IMR-90 (cell line): ENCODE measurements at regions not wholly inside any gene's neighbourhood (a gene's known extent, or its start where the extent isn't known, plus 50 kb on each side); places are given as distances from the start of the nearest gene placed in this dataset.

Experiments
- ATAC-seq: fragments of 200-7000 bp; cut with Tn5 transposase; 2 replicates; pipeline ENCODE4 v1.9.1; 2020; ENCODE audit warnings: low read depth, mild to moderate bottlenecking, moderate library complexity
- BruUV-seq: library from RNA; stranded (reverse); fragments of 400-500 nt; replicated peaks from 2 replicates; lab custom pipeline; 2021; lab: Mats Ljungman, UMichigan
- CTCF ChIA-PET: fragments of 300-600 bp; formaldehyde crosslinking; extraction: SDS; loops from one replicate; lab custom pipeline; 2021; ENCODE audit warnings: antibody characterized with exemption; lab: Yijun Ruan, JAX
- POLR2A ChIA-PET: fragments of 300-600 bp; sonication (Branson Sonifier 250); formaldehyde crosslinking; loops from one replicate; lab custom pipeline; 2022; ENCODE audit warnings: antibody characterized with exemption; ENCODE audit not compliant: unreplicated experiment; lab: Charles Lee
- DNase-seq: peaks from one replicate; pipeline ENCODE4 v3.0.0; 2013
- H2AFZ ChIP-seq: replicated peaks from 2 replicates; pipeline ENCODE3; 2013; ENCODE audit warnings: low read length, mild to moderate bottlenecking; ENCODE audit not compliant: poor library complexity
- H2AK5ac ChIP-seq: 2 replicates; pipeline ENCODE4 v1.6.1; 2013; ENCODE audit warnings: low read depth, low read length, inconsistent platforms
- H2AK9ac ChIP-seq: replicated peaks from 2 replicates; pipeline ENCODE3; 2013; ENCODE audit warnings: mild to moderate bottlenecking, low read depth, low read length, moderate library complexity; ENCODE audit not compliant: poor library complexity
- H2BK120ac ChIP-seq: 2 replicates; pipeline ENCODE4 v1.6.1; 2013; ENCODE audit warnings: low read depth, low read length, inconsistent platforms
- H2BK15ac ChIP-seq: 3 replicates; pipeline ENCODE4 v1.6.1; 2013; ENCODE audit warnings: low read depth, low read length, inconsistent platforms
- H2BK20ac ChIP-seq: 2 replicates; pipeline ENCODE4 v1.6.1; 2013; ENCODE audit warnings: low read depth, mild to moderate bottlenecking, inconsistent platforms, low read length, moderate library complexity
- H2BK5ac ChIP-seq: 2 replicates; pipeline ENCODE4 v1.6.1; 2013; ENCODE audit warnings: mild to moderate bottlenecking, low read depth, low read length, inconsistent platforms; ENCODE audit not compliant: poor library complexity, severe bottlenecking
- H3K14ac ChIP-seq: replicated peaks from 2 replicates; pipeline ENCODE4 v1.6.1; 2013; ENCODE audit warnings: low read depth, low read length, inconsistent platforms
- H3K18ac ChIP-seq: 2 replicates; pipeline ENCODE4 v1.6.1; 2013; ENCODE audit warnings: low read depth, low read length, control low read depth
- H3K23ac ChIP-seq: 2 replicates; pipeline ENCODE4 v1.6.1; 2013; ENCODE audit warnings: low read depth, low read length, inconsistent platforms
- H3K27ac ChIP-seq: 2 replicates; pipeline ENCODE4 v1.5.1; 2013; ENCODE audit warnings: mild to moderate bottlenecking, control low read depth, low read length; ENCODE audit not compliant: insufficient read depth
- H3K27me3 ChIP-seq: 2 replicates; pipeline ENCODE4 v1.6.1; 2013; ENCODE audit warnings: low read length; ENCODE audit not compliant: control insufficient read depth, insufficient read depth
- H3K36me3 ChIP-seq: 2 replicates; pipeline ENCODE4 v1.6.1; 2013; ENCODE audit warnings: low read length, mixed read lengths; ENCODE audit not compliant: control insufficient read depth, insufficient read depth
- H3K4ac ChIP-seq: 2 replicates; pipeline ENCODE4 v1.6.1; 2013; ENCODE audit warnings: low read depth, low read length, inconsistent platforms
- H3K4me1 ChIP-seq: 2 replicates; pipeline ENCODE4 v1.6.1; 2013; ENCODE audit warnings: low read length, mixed read lengths; ENCODE audit not compliant: control insufficient read depth, insufficient read depth
- H3K4me2 ChIP-seq: 2 replicates; pipeline ENCODE4 v1.6.1; 2013; ENCODE audit warnings: low read depth, mild to moderate bottlenecking, control low read depth, low read length, moderate library complexity
- H3K4me3 ChIP-seq: 2 replicates; pipeline ENCODE4 v1.5.1; 2013; ENCODE audit warnings: low read depth, mild to moderate bottlenecking, control low read depth, low read length, moderate library complexity; ENCODE audit not compliant: insufficient read depth
- H3K56ac ChIP-seq: 2 replicates; pipeline ENCODE4 v1.6.1; 2013; ENCODE audit warnings: low read length, inconsistent platforms; ENCODE audit not compliant: insufficient read depth; ENCODE audit errors: extremely low read depth
- H3K79me1 ChIP-seq, 2 experiments: 2 replicates each; pipeline ENCODE4 v1.6.1; 2013; ENCODE audit warnings: low read length in 2 of 2, inconsistent platforms in 1 of 2, low read depth in 1 of 2
- H3K9ac ChIP-seq: 2 replicates; pipeline ENCODE4 v1.6.1; 2013; ENCODE audit warnings: low read depth, low read length, control low read depth
- H3K9me1 ChIP-seq: 2 replicates; pipeline ENCODE4 v1.6.1; 2013; ENCODE audit warnings: low read length, inconsistent platforms; ENCODE audit not compliant: insufficient read depth
- H3K9me3 ChIP-seq: 2 replicates; pipeline ENCODE4 v1.6.1; 2013; ENCODE audit warnings: low read length; ENCODE audit not compliant: control insufficient read depth, insufficient read depth
- H4K20me1 ChIP-seq: 2 replicates; pipeline ENCODE4 v1.6.1; 2013; ENCODE audit warnings: low read length, inconsistent platforms; ENCODE audit not compliant: insufficient read depth
- H4K5ac ChIP-seq: 2 replicates; pipeline ENCODE4 v1.6.1; 2013; ENCODE audit warnings: mild to moderate bottlenecking, low read depth, low read length, control low read depth
- H4K8ac ChIP-seq, 2 experiments: 2 replicates each; pipeline ENCODE4 v1.6.1; 2013; ENCODE audit warnings: low read depth in 2 of 2, low read length in 2 of 2, control low read depth in 1 of 2, inconsistent platforms in 1 of 2
- H4K91ac ChIP-seq: 2 replicates; pipeline ENCODE4 v1.6.1; 2013; ENCODE audit warnings: low read depth, low read length, inconsistent platforms; ENCODE audit not compliant: insufficient read depth
- BHLHE40 ChIP-seq: fragments of 150-350 bp; IDR thresholded peaks from 2 replicates; pipeline ENCODE4 v1.6.1; 2016; ENCODE audit warnings: mild to moderate bottlenecking, low read depth, low read length
- CEBPB ChIP-seq: IDR thresholded peaks from 2 replicates; pipeline ENCODE4 v1.6.1; 2012; ENCODE audit warnings: low read depth, low read length, improper control_type of control experiment
- ELK1 ChIP-seq: fragments of 150-350 bp; IDR thresholded peaks from 2 replicates; pipeline ENCODE4 v1.6.1; 2016; ENCODE audit warnings: low read depth, mild to moderate bottlenecking, low read length, moderate library complexity, borderline replicate concordance
- MAFK ChIP-seq: IDR thresholded peaks from 2 replicates; pipeline ENCODE4 v1.6.1; 2012; ENCODE audit warnings: low read depth, low read length, improper control_type of control experiment
- MAZ ChIP-seq: IDR thresholded peaks from 2 replicates; pipeline ENCODE4 v1.6.1; 2012; ENCODE audit warnings: low read depth, mild to moderate bottlenecking, low read length, improper control_type of control experiment, moderate library complexity, borderline replicate concordance
- MXI1 ChIP-seq: IDR thresholded peaks from 2 replicates; pipeline ENCODE4 v1.6.1; 2012; ENCODE audit warnings: low read depth, mild to moderate bottlenecking, low read length, moderate library complexity, borderline replicate concordance
- NFE2L2 ChIP-seq: fragments of 150-350 bp; IDR thresholded peaks from 2 replicates; pipeline ENCODE4 v1.6.1; 2016; ENCODE audit warnings: low read depth, mild to moderate bottlenecking, low read length
- RAD21 ChIP-seq: IDR thresholded peaks from 2 replicates; pipeline ENCODE4 v1.6.1; 2012; ENCODE audit warnings: low read length, improper control_type of control experiment
- RCOR1 ChIP-seq: IDR thresholded peaks from 2 replicates; pipeline ENCODE4 v1.6.1; 2012; ENCODE audit warnings: mild to moderate bottlenecking, low read length, improper control_type of control experiment; ENCODE audit not compliant: insufficient replicate concordance
- SMC3 ChIP-seq: fragments of 150-350 bp; IDR thresholded peaks from 2 replicates; pipeline ENCODE4 v1.6.1; 2016; ENCODE audit warnings: low read depth, mild to moderate bottlenecking, antibody characterized with exemption, low read length, moderate library complexity
- USF2 ChIP-seq: fragments of 150-350 bp; IDR thresholded peaks from 2 replicates; pipeline ENCODE4 v1.6.1; 2017; ENCODE audit warnings: mild to moderate bottlenecking, antibody characterized with exemption, low read length, low read depth
- WGBS, 2 experiments: methylation state at CpG; one replicate each; pipeline versions ENCODE4 v1.1.5 to v1.1.7; 2013; ENCODE audit warnings: missing lambda C conversion rate in 2 of 2; ENCODE audit not compliant: insufficient read length in 1 of 2; ENCODE audit errors: extremely low coverage in 2 of 2; 5-methylcytosine and 5-hydroxymethylcytosine counted together
- dilution Hi-C: fragments of 300-500 bp; cut with HindIII; formaldehyde crosslinking; loops from one replicate; pipeline ENCODE4 v1.14.3; 2018; ENCODE audit warnings: low sequenced_read_pairs; ENCODE audit not compliant: unreplicated experiment
- in situ Hi-C: fragments of 300-500 bp; cut with MboI; formaldehyde crosslinking; loops from 3 replicates; pipeline ENCODE4 v1.14.3; 2019; ENCODE audit warnings: low sequenced_read_pairs, inconsistent platforms, mixed read lengths
- intact Hi-C: fragments of 100-400 bp; cut with micrococcal nuclease; formaldehyde crosslinking; loops from 2 replicates; pipeline ENCODE4 v1.10.0; 2022
- TF ChIP-seq, protein P1 (sequence below): conservative IDR thresholded peaks from 2 replicates; pipeline ENCODE4 v1.5.1; 2012; ENCODE audit warnings: mild to moderate bottlenecking, low read depth, low read length, improper control_type of control experiment

DNA sequence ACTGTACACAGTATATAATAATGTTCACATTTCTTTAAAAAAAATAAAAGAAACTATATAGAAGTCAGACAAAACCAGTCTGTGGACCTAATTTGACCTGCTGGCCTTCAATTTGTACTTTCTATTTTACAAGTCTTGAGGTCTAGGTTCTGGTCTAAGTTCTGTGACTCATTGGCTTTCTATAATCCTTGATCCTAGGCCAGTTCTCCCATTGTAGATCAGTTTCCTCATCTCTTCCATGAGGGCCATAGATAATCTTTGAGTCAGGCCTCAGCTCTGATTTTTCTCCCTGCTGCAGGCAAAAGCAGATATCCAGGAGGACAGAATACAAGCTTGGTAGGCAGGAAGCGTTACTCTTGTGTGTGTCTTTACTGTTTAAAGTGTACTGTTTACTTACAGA is 603.7 kb upstream of the CAMK1G start:
- Histone ChIP-seq H3K56ac (no peak overlapping the region), H3K79me1 (no peaks in the 10 kb centered on the region), H3K9ac (no peak overlapping the region), H3K4ac (no peak overlapping the region), H2BK15ac (no peak overlapping the region), H2AFZ (no peak overlapping the region), H2AK5ac (no peak overlapping the region), H3K4me2 (no peak overlapping the region), H3K23ac (no peak overlapping the region), H2BK20ac (no peak overlapping the region), H3K9me3 (no peaks in the 10 kb centered on the region; the same call in none of the 2 replicates), H3K4me3 (no peak overlapping the region), H4K20me1 (no peaks in the 10 kb centered on the region), H3K14ac (no peak overlapping the region), H3K36me3 (no peaks in the 10 kb centered on the region), H3K9me1 (no peaks in the 10 kb centered on the region), H3K27me3 (no peaks in the 10 kb centered on the region), H3K27ac (no peak overlapping the region), H3K18ac (no peak overlapping the region), H2BK5ac (no peak overlapping the region), H4K91ac (no peak overlapping the region), H4K8ac (no peak overlapping the region), H2AK9ac (no peak overlapping the region), H4K5ac (no peak overlapping the region), H2BK120ac (no peak overlapping the region), H3K4me1 (no peaks in the 10 kb centered on the region)
- DNase-seq (no peak), ATAC-seq (no peak)
- ChIA-PET CTCF (no interaction called here), POLR2A (no interaction called here)
- no CpG with 5 or more reads among the region's 1 CpG for WGBS, 2 experiments
- dilution Hi-C loops (no loop called here), intact Hi-C loops (no loop called here), in situ Hi-C loops (no loop called here)
- TF ChIP-seq USF2 (no peak), MXI1 (no peak), RCOR1 (no peak), MAFK (no peak), RAD21 (no peak), NFE2L2 (no peak), BHLHE40 (no peak), MAZ (no peak), SMC3 (no peak), CEBPB (no peak), ELK1 (no peak)
- TF ChIP-seq, protein P1, sequence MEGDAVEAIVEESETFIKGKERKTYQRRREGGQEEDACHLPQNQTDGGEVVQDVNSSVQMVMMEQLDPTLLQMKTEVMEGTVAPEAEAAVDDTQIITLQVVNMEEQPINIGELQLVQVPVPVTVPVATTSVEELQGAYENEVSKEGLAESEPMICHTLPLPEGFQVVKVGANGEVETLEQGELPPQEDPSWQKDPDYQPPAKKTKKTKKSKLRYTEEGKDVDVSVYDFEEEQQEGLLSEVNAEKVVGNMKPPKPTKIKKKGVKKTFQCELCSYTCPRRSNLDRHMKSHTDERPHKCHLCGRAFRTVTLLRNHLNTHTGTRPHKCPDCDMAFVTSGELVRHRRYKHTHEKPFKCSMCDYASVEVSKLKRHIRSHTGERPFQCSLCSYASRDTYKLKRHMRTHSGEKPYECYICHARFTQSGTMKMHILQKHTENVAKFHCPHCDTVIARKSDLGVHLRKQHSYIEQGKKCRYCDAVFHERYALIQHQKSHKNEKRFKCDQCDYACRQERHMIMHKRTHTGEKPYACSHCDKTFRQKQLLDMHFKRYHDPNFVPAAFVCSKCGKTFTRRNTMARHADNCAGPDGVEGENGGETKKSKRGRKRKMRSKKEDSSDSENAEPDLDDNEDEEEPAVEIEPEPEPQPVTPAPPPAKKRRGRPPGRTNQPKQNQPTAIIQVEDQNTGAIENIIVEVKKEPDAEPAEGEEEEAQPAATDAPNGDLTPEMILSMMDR = no peak
- BruUV-seq = no TSS peak
